GM19455 (cell line): ENCODE measurements at regions not wholly inside any gene's neighbourhood (a gene's known extent, or its start where the extent isn't known, plus 50 kb on each side); places are given as distances from the start of the nearest gene placed in this dataset.
"Not testable (repeated sequence)": the region's sequence is repeated elsewhere in the genome, so short reads cannot be mapped to it uniquely, and the experiment has no call there.

Source experiments
- ATAC-seq: cut with Tn5 transposase; IDR thresholded peaks from one replicate; pipeline ENCODE4 v1.9.1; 2021; ENCODE audit not compliant: unreplicated experiment

DNA sequence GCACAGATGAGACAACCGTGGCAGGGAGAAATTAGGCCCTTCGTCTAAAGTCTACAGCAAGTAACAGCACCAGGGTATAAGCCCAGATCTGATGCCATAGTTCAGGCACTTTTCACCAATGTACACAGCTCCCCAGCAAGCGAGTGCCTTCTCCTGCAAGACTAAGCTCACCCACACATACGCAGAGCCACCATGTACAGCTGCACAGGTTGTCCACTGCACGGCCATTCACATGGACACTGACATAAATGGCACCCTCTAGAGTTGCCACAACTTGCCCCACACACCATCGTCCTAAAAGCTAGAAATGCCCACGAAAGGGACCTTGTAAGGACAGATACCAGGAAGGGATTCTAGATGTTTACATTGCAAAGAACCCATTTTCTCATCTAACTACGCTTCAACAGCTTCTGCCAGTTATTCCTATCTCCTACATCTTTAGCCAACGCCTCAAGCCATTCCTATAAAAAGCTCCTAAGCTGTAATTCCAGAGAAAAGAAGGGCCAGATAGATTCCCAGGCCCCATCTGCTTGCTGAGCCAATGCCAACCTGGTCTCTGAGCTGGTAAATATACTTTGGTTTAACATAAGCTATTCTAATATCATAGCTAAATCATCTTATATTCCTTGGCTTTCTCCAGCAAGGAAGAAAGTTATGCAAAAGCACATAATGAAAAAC lies 174.0 kb upstream of the KAZN start:
- no peak for ATAC-seq

DNA sequence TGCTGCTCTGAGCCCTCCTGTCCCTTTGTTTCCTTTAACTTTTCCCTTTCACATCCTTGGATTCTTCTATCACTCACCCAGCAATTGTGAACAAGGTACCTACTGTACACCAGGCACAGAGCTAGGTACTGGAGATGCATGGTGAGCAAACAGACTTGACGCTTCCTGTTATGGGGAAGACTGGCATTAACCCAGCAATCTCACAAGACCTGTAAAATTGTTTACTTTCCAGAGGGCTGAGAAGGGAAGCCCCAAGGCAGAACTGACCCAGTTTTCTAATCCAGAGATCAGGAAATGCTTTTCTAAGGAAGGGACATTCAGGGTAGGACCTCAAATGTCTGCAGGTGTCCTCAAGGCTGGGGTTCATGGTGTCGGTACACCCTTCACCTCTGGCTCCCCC lies 171.6 kb upstream of the KAZN start:
- ATAC-seq = no peak

DNA sequence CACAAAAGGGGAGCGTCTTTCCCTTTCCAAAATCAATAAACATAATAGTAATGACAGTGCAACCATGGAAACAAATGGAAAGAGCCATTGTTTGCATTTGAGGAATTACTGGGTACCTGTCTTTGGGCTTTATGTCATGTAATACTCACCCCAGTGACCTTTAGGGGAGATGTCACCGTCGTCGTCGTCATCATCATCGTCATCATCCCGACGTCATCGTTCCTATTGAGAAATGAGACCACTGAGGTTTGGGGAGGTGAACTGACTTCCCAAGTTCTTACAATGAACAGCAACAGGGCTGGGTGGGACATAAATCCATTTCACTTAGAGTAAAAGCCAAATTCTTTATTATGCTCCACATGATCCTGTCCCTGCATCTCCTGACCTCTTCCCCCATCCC lies 168.9 kb upstream of the KAZN start:
- no peak for ATAC-seq

- not testable (repeated sequence) for ATAC-seq
These were observed 165.8 kb upstream of the KAZN start for GRCh38 chr1:14432728-14433127.

- ATAC-seq = no peak
These were observed 163.0 kb upstream of the KAZN start for GRCh38 chr1:14435368-14436023.

GRCh38 chr1:14437417-14437918 lies 161.0 kb upstream of the KAZN start:
- no peak for ATAC-seq

- no peak for ATAC-seq
These were observed 160.2 kb upstream of the KAZN start for GRCh38 chr1:14438127-14438769.

GRCh38 chr1:14439015-14439414 lies 159.5 kb upstream of the KAZN start:
- ATAC-seq = no peak

- ATAC-seq = no peak
These were observed 158.3 kb upstream of the KAZN start for GRCh38 chr1:14440166-14440565.

GRCh38 chr1:14440731-14441130 lies 157.8 kb upstream of the KAZN start:
- ATAC-seq = no peak

GRCh38 chr1:14441302-14441741 lies 157.2 kb upstream of the KAZN start:
- no peak for ATAC-seq

GRCh38 chr1:14442669-14443068 lies 155.8 kb upstream of the KAZN start:
- no peak for ATAC-seq

DNA sequence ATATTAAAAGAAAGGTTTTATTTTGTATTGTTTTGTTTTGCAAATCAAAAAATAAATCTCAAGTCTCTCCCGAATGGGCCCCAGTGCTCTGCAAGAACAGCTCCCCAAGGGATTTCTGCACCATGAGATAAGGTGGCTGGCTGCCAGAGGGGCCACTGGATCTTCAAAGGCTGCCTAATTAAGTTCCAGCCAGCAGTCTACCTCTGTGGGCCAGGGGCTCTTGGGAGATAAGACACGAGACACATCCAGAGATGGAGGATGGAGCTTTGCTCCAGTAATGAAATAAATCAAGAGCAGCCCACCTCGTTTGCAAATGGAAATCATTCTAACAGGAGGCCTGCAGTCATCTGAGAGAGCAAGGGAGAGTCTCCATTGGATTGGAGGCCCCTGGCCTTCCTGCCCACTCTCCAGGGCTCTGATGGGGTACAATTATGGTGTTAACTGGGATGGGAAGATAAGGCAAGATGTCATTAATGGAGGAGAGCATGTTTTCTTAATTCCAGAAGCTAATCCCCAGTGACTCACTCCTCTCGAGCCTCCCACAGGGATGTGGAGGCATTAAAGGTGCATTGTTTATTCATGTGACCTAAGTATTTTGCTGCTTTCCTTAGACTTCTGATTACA lies 155.2 kb upstream of the KAZN start:
- ATAC-seq = no peak

GRCh38 chr1:14451217-14451616 lies 147.3 kb upstream of the KAZN start:
- ATAC-seq = no peak

- ATAC-seq = no peak
These were observed 145.9 kb upstream of the KAZN start for GRCh38 chr1:14452551-14452950.

DNA sequence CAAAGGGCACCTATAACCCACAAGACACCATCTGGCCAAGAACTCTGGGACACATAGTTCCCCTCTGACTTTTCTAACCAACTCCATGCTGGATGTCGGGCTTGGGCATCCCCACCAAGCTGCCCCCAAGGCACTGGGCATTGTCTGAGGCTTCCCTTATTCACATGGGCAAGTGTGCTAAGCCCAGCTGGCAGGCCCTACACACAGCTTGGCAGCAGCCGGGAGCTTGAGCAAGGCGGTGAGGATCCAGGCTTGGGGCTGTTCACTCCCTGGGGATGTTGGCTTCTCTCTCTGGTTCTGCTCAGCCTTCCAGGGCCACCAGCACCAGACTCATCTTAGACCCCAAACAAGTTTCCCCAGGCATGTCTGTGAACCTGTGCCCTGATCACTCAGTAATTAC lies 138.3 kb upstream of the KAZN start:
- ATAC-seq = no peak

GRCh38 chr1:14462851-14463250 lies 135.6 kb upstream of the KAZN start:
- no peak for ATAC-seq

DNA sequence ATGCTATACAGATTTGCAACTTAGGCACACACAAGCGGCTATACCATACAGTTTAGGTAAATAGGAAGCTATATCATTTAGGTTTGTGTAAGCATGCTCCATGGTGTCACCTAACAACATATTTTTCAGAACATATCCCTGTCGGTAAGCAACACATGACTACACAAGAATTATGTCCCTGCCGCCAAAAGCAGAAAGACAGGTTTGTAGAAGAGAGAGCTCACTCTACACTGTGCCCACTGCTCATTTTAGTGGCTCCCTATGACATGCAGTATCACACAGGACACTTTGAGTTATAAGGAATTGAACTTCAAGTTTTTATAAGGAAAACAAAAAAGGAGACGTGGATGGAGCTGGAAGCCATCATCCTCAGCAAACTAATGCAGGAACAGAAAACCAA lies 132.5 kb upstream of the KAZN start:
- ATAC-seq = no peak

- no peak for ATAC-seq
These were observed 131.4 kb upstream of the KAZN start for GRCh38 chr1:14467112-14467511.

GRCh38 chr1:14468751-14469150 lies 129.7 kb upstream of the KAZN start:
- ATAC-seq = no peak

- no peak for ATAC-seq
These were observed 127.7 kb upstream of the KAZN start for GRCh38 chr1:14470802-14471201.

GRCh38 chr1:14474856-14475255 lies 123.6 kb upstream of the KAZN start:
- no peak for ATAC-seq
